Spleen (tissue), 7 donors: ENCODE measurements at regions not wholly inside any gene's neighbourhood (a gene's known extent, or its start where the extent isn't known, plus 50 kb on each side); places are given as distances from the start of the nearest gene placed in this dataset.

Experiments used
- CTCF ChIP-seq, 11 experiments: fragments of 200-600 bp in 7 of 11; fragments of 450-650 bp in 4 of 11; sonication (generic) in 4 of 11; IDR thresholded peaks in 8 of 11; conservative IDR thresholded peaks in 3 of 11; 1 replicate in 7 of 11; 2 replicates in 4 of 11; pipeline versions ENCODE4 v1.4.0 to v1.8.0; 2016 to 2021; ENCODE audit warnings: antibody characterized with exemption in 11 of 11, inconsistent platforms in 4 of 11, mild to moderate bottlenecking in 1 of 11
- POLR2A ChIP-seq, 3 donors: fragments of 450-650 bp; IDR thresholded peaks; one replicate each; pipeline ENCODE4 v1.5.1; 2017; ENCODE audit warnings: antibody characterized with exemption in 3 of 3, mild to moderate bottlenecking in 1 of 3
- POLR2AphosphoS5 ChIP-seq, 3 donors: sonication (generic); formaldehyde crosslinking; IDR thresholded peaks; one replicate each; pipeline ENCODE4 v1.5.1; 2017; ENCODE audit warnings: antibody characterized with exemption in 3 of 3
- donor health status: DM: no; HTN: no; CAD: no; lungs with moderate emphysema.
- donor health status: DM: no; HTN: no; CAD: no.
- donor health status: DM: no; HTN: no; CAD: no.

GRCh38 chr18:24875286-24875685 lies 414.8 kb downstream of the HRH4 start:
- TF ChIP-seq CTCF (IDR thresholded peaks at IDR 0.05 in 8 of 11, conservative IDR thresholded peaks at IDR 0.05 in 3 of 11): no peak
- TF ChIP-seq POLR2AphosphoS5 (IDR thresholded peaks at IDR 0.05): no peak
- no peak for TF ChIP-seq POLR2A (IDR thresholded peaks at IDR 0.05)
